HepG2 (cell line): ENCODE measurements at regions not wholly inside any gene's neighbourhood (a gene's known extent, or its start where the extent isn't known, plus 50 kb on each side); places are given as distances from the start of the nearest gene placed in this dataset.

Source experiments
- ATAC-seq: fragments of 200-7000 bp; cut with Tn5 transposase; 3 replicates; pipeline ENCODE4 v1.9.1; 2020; ENCODE audit warnings: mild to moderate bottlenecking, moderate library complexity
- BruUV-seq: library from RNA; stranded (reverse); fragments of 400-500 nt; replicated peaks from 2 replicates; lab custom pipeline; 2021; lab: Mats Ljungman, UMichigan
- CTCF ChIA-PET: fragments of 300-600 bp; formaldehyde crosslinking; extraction: SDS; loops from one replicate; lab custom pipeline; 2021; ENCODE audit warnings: low total read pairs, inconsistent platforms, low intra/inter-chr PET ratio; lab: Yijun Ruan, JAX
- POLR2A ChIA-PET: fragments of 350-600 bp; sonication (Branson Sonifier 250); formaldehyde crosslinking; loops from one replicate; lab custom pipeline; 2020; ENCODE audit warnings: antibody characterized with exemption, inconsistent platforms; lab: Yijun Ruan, JAX
- DNase-seq: peaks from one replicate; pipeline ENCODE4 v3.0.0-alpha.2; 2015; ENCODE audit warnings: low spot score
- FAIRE-seq: peaks from 3 replicates; lab custom pipeline; 2011; peaks lifted over from hg19 to GRCh38; lab: Jason Lieb, UNC
- H2AFZ ChIP-seq: one replicate; pipeline ENCODE4 v1.6.1; 2011; ENCODE audit warnings: low read length, inconsistent platforms
- H3K27ac ChIP-seq: fragments of 300-600 bp; 3 replicates; pipeline ENCODE4 v1.8.0; 2011; ENCODE audit warnings: mixed run types, mild to moderate bottlenecking, mixed read lengths, low read length, inconsistent platforms; ENCODE audit not compliant: insufficient read depth; ENCODE audit errors: extremely low read length
- H3K27me3 ChIP-seq, 2 experiments: fragments of 200-600 bp in 1 of 2; 2 replicates in 1 of 2; 3 replicates in 1 of 2; pipeline versions ENCODE4 v1.6.0 to v1.8.0; 2011; ENCODE audit warnings: low read length in 2 of 2, mild to moderate bottlenecking in 2 of 2, moderate library complexity in 2 of 2, inconsistent platforms in 1 of 2; ENCODE audit not compliant: insufficient read depth in 2 of 2, control insufficient read depth in 1 of 2
- H3K36me3 ChIP-seq, 2 experiments: fragments of 200-600 bp in 1 of 2; replicated peaks in 1 of 2; 2 replicates in 1 of 2; 3 replicates in 1 of 2; pipeline versions ENCODE4 v1.5.1 to v1.8.0; 2011; ENCODE audit warnings: low read length in 2 of 2, inconsistent platforms in 1 of 2; ENCODE audit not compliant: insufficient read depth in 2 of 2, control insufficient read depth in 1 of 2
- H3K4me1 ChIP-seq: 2 replicates; pipeline ENCODE4 v1.5.1; 2012; ENCODE audit warnings: low read length, inconsistent platforms; ENCODE audit not compliant: insufficient read depth
- H3K4me2 ChIP-seq: 2 replicates; pipeline ENCODE4 v1.6.0; 2011; ENCODE audit warnings: low read depth, low read length, inconsistent platforms
- H3K4me3 ChIP-seq, 3 experiments: fragments of 200-600 bp in 1 of 3; sonication (generic), shearing (Covaris generic) in 1 of 3; replicated peaks in 1 of 3; 2 replicates each; pipeline ENCODE4 v1.5.1; 2011 to 2016; ENCODE audit warnings: low read length in 3 of 3, inconsistent platforms in 2 of 3, low read depth in 2 of 3, mild to moderate bottlenecking in 2 of 3, control low read depth in 1 of 3, mixed read lengths in 1 of 3; ENCODE audit not compliant: insufficient read depth in 1 of 3
- H3K79me2 ChIP-seq: one replicate; pipeline ENCODE4 v1.6.1; 2011; ENCODE audit warnings: low read length, inconsistent platforms; ENCODE audit not compliant: insufficient read depth
- H3K9ac ChIP-seq: 2 replicates; pipeline ENCODE4 v1.6.0; 2011; ENCODE audit warnings: mild to moderate bottlenecking, low read depth, low read length, inconsistent platforms; ENCODE audit not compliant: insufficient read depth
- H3K9me3 ChIP-seq: 2 replicates; pipeline ENCODE4 v1.5.1; 2012; ENCODE audit warnings: mild to moderate bottlenecking, low read length
- H4K20me1 ChIP-seq: 2 replicates; pipeline ENCODE4 v1.6.0; 2011; ENCODE audit warnings: inconsistent platforms, mild to moderate bottlenecking, low read length, moderate library complexity; ENCODE audit not compliant: insufficient read depth
- CEBPG ChIP-seq: IDR thresholded peaks from 2 replicates; pipeline ENCODE4 v1.6.1; 2016
- CENPT ChIP-seq: sonication (generic); formaldehyde crosslinking; IDR thresholded peaks from 2 replicates; pipeline ENCODE4 v1.8.0; 2022; ENCODE audit warnings: low read depth, mild to moderate bottlenecking, moderate library complexity, missing genetic modification reagents
- FOXK2 ChIP-seq: fragments of 450-650 bp; IDR thresholded peaks from 2 replicates; pipeline ENCODE4 v1.6.1; 2016
- MBD4 ChIP-seq: IDR thresholded peaks from 2 replicates; pipeline ENCODE4 v1.6.1; 2012; ENCODE audit warnings: low read length, inconsistent platforms, borderline replicate concordance
- NFE2L1 ChIP-seq: sonication (generic); formaldehyde crosslinking; IDR thresholded peaks from 2 replicates; pipeline ENCODE4 v1.4.0; 2020; ENCODE audit warnings: missing genetic modification reagents, mild to moderate bottlenecking, borderline replicate concordance
- SP5 ChIP-seq: IDR thresholded peaks from 2 replicates; pipeline ENCODE4 v1.6.1; 2016; ENCODE audit warnings: low read depth, borderline replicate concordance
- SRSF9 ChIP-seq: fragments of 200-400 bp; formaldehyde crosslinking; IDR thresholded peaks from 2 replicates; pipeline ENCODE4 v1.6.1; 2018; ENCODE audit warnings: borderline replicate concordance, mild to moderate bottlenecking, low read depth, low read length; ENCODE audit not compliant: insufficient read depth, poor library complexity, severe bottlenecking
- ZNF12 ChIP-seq: sonication (generic); formaldehyde crosslinking; IDR thresholded peaks from 2 replicates; pipeline ENCODE4 v1.5.0; 2020; ENCODE audit warnings: missing genetic modification reagents
- ZNF34 ChIP-seq: sonication (generic); formaldehyde crosslinking; IDR thresholded peaks from 2 replicates; pipeline ENCODE4 v1.4.0; 2020; ENCODE audit warnings: mild to moderate bottlenecking, missing genetic modification reagents, borderline replicate concordance
- WGBS: methylation state at CpG from one replicate; pipeline ENCODE4 v1.1.6; 2017; ENCODE audit warnings: low lambda C conversion rate; 5-methylcytosine and 5-hydroxymethylcytosine counted together
- in situ Hi-C: cut with HindIII; loops from 2 replicates; pipeline ENCODE4 v1.10.0; 2017; ENCODE audit warnings: low pct_unique_long_range_greater_than_20kb; ENCODE audit not compliant: extremely low pct_ligation_motif_present
- intact Hi-C: fragments of 100-400 bp; cut with micrococcal nuclease; formaldehyde crosslinking; loops from one replicate; pipeline ENCODE4 v1.10.0; 2022; ENCODE audit not compliant: unreplicated experiment
- TF ChIP-seq, protein P1 (sequence below): IDR thresholded peaks from 2 replicates; pipeline ENCODE4 v1.6.1; 2016; ENCODE audit warnings: mild to moderate bottlenecking, missing biosample characterization, missing genetic modification reagents
- TF ChIP-seq, protein P2 (sequence below): sonication (generic); formaldehyde crosslinking; IDR thresholded peaks from 2 replicates; pipeline ENCODE4 v1.5.1; 2020; ENCODE audit warnings: missing genetic modification reagents, mild to moderate bottlenecking, borderline replicate concordance

GRCh38 chr7:67519171-67519570, 522.5 kb downstream of the TYW1 start:
- no TSS peak for BruUV-seq
- CTCF ChIA-PET, result no interaction called here
- 26% methylated on average over 3 of the region's 3 CpGs for WGBS
- Histone ChIP-seq H3K4me1 (no peaks in the 10 kb centered on the region), H3K4me3 (no peak overlapping the region), H3K36me3 (no peaks in the 10 kb centered on the region), H2AFZ (no peak overlapping the region), H3K9ac (no peak overlapping the region), H3K27me3 (no peaks in the 10 kb centered on the region), H4K20me1 (no peaks in the 10 kb centered on the region), H3K79me2 (no peaks in the 10 kb centered on the region), H3K4me2 (no peak overlapping the region), H3K9me3 (no peaks in the 10 kb centered on the region), H3K27ac (no peak overlapping the region)
- intact Hi-C loops (no loop called here), in situ Hi-C loops (no loop called here)
- ATAC-seq (no peak), FAIRE-seq (no peak), DNase-seq (no peak)
- TF ChIP-seq ZNF34 (CRISPR knock-in tag) (no peak), CEBPG (no peak), SRSF9 (no peak), MBD4 (no peak), NFE2L1 (CRISPR knock-in tag) (no peak), CENPT (CRISPR knock-in tag) (no peak), SP5 (CRISPR knock-in tag) (no peak), FOXK2 (no peak), ZNF12 (no peak)
- TF ChIP-seq, protein P1, sequence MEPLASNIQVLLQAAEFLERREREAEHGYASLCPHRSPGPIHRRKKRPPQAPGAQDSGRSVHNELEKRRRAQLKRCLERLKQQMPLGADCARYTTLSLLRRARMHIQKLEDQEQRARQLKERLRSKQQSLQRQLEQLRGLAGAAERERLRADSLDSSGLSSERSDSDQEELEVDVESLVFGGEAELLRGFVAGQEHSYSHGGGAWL (CRISPR knock-in tag), result no peak
- TF ChIP-seq, protein P2, sequence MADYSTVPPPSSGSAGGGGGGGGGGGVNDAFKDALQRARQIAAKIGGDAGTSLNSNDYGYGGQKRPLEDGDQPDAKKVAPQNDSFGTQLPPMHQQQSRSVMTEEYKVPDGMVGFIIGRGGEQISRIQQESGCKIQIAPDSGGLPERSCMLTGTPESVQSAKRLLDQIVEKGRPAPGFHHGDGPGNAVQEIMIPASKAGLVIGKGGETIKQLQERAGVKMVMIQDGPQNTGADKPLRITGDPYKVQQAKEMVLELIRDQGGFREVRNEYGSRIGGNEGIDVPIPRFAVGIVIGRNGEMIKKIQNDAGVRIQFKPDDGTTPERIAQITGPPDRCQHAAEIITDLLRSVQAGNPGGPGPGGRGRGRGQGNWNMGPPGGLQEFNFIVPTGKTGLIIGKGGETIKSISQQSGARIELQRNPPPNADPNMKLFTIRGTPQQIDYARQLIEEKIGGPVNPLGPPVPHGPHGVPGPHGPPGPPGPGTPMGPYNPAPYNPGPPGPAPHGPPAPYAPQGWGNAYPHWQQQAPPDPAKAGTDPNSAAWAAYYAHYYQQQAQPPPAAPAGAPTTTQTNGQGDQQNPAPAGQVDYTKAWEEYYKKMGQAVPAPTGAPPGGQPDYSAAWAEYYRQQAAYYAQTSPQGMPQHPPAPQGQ (CRISPR knock-in tag), result no peak
- POLR2A ChIA-PET, result no interaction called here
